ENCODE measurements at regions not wholly inside any gene's neighbourhood (a gene's known extent, or its start where the extent isn't known, plus 50 kb on each side); places are given as distances from the start of the nearest gene placed in this dataset.
"Not testable (repeated sequence)": the region's sequence is repeated elsewhere in the genome, so short reads cannot be mapped to it uniquely, and the experiment has no call there.

DNA sequence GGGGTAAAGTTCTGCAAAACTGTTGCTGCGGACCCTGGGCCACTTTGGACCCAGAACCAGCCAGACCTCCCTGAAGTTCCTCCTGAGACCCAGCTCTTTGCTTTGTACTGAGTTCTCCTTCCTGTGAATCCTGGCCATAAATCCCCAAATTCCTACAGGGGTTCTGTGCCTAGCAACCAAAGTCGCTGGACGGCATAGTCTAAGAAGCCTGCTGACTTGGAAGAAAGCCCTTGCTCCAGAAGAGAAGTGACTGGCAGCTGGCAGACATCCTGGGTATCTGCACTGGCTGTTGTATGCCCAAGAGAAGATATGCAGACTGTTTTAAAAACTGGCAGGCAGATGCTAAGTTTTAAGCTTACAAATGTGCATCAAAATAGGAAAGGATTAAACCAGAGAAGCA is 99.9 kb upstream of the SLC24A4 start:
- no peak for DNase-seq

DNA sequence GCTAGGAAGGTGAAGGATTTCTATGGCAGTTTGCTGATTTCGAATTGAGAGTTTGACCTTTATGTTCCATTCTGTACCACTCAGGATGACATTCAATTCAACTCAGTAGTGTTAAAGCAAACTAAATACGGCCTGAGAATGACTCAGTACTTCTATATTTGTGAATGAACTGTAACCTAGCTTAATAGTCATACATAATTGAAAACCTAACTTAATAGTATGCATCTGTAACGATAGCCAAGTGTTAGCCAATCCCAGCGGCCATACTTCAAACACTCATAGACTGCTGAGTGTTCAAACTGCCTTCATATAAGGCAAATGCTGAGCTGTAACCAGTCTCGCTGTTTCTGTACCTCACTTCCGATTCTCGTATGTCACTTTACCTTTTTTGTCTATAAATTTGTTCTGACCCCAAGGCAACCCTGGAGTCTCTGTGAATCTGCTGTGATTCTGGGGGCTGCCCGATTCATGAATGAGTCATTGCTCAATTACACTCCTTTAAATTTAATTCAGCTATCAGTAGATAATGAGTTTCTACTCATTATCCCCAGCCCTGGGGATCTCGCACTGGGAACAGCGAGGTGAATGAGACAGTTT is 98.5 kb upstream of the SLC24A4 start:
- no peak for DNase-seq

DNA sequence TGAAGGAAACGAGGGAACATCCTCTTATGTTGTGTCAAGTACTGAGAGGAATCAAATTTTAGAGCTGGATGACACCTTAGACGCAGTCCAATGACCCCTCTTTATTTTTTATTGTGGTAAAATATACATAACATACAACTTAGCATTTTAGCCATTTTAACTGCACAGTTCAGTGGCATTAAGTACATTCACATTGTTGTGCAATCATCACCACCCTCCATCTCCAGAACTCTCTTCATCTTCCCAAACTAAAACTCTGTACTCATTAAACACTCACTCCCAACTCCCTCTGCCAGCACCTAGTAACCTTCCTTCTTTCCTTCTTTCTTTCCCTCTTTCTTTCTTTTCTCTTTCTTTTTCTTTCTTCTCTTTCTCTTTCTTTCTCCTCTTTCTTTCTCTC is 97.2 kb upstream of the SLC24A4 start:
- DNase-seq: no peak

DNA sequence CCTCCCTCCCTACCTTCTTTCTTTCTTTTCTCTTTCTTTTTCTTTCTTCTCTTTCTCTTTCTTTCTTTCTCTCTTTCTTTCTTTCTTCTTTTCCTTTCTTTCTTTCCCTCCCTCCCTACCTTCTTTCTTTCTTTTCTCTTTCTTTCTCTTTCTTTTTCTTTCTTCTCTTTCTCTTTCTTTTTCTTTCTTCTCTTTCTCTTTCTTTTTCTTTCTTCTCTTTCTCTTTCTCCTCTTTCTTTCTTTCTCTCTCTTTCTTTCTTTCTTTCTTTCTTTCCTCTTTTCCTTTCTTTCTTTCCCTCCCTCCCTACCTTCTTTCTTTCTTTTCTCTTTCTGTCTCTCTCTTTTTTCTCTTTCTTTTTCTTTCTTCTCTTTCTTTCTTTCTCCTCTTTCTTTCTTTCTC is 96.8 kb upstream of the SLC24A4 start:
- DNase-seq: not testable (repeated sequence)

DNA sequence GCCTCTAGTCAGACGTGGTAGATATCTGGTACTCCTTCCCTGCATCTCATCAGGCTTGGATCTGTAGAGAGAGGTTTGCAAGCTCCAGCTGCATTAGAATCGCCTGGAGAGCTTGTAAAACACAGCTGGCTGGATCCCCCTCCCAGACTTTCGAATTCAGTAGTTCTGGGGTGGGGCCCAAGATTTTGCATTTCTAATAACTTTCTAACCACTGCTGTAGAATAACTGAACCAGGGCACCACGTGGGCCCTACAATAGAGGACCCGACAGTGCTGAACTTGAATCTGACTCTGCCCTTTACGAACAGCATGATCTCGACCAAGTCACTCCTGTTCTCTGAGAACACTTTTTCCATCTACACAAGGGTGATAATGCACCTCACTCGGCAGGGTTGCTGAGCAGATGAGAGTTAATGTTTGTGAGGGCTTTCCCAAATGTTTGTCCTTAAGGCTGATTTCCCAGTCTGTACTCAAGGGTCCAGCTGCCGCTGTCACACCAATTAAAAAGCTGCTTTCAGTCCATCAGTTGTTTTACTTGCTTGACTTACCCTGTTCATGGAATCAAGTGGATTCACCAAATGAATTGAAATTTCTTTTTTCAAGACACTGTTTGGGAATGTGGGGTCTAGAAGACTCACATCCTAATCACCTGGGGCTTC is 86.6 kb upstream of the SLC24A4 start:
- no peak for DNase-seq

DNA sequence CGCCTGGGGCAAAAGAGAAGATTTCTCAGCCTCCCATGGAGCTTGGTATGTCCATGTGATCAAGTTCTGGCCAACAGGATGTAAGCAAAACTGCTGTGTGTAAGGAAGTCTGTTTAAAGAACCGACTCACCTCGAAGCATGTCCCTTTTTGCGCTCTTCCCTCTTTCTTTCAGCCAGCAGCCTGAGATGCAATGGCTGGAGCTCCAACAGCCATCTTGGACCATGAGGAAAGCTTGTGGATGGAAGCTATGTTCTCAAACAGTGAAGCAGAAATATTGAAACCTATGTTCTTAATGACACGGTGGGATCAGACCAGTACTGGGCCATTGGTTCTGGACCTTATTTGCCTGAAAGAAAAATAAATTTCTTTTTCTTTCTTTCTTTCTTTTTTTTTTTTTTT is 82.3 kb upstream of the SLC24A4 start:
- no peak for DNase-seq

DNA sequence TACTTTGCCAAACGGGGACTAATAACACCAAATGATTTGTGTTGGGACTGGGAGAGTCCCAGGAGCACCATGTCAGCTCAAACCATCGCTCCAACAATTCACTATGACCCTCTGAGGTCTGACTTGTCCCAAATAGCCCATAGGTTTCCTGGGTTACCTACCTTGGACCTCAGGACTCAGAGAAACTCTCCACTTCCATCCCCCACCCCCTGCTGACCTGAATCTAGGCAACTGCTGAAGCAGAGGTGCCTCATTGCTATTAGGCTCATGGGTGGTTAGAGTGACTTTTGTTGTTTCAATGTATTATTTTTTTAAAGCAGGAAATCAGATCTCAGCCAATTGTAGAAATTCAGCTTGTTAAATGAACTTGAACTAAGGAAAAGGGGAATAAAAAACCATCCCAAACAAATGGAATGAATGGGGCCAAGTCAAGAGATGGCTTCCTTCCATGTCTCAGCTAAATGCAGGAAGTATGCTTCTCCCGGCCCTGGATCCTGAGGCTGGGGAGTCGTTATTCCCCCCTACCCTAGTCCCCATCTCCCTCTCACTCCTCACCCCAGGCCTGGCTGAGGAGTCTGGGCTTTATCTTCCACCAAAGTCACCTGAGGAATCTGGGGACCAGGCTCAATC is 80.9 kb upstream of the SLC24A4 start:
- no peak for DNase-seq

DNA sequence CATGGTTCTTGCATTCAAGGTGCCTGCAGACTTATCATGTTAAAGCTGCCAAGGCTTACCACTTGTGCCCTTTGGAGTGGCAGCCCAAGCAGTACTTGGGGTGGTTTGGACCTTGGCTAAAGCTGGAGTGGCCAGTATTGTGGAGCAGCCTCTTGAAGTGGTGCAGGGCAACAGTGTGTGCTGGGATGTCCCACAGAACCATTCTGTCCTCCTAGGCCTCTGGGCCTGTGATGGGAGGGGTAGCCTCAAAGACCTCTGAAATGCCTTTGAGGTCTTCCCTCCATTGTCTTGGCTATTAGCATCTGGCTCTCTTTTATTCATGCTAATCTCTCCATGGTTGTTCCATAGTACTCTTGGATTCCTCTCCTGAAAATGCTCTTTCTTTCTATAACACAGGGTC is 78.2 kb upstream of the SLC24A4 start:
- DNase-seq: no peak

DNA sequence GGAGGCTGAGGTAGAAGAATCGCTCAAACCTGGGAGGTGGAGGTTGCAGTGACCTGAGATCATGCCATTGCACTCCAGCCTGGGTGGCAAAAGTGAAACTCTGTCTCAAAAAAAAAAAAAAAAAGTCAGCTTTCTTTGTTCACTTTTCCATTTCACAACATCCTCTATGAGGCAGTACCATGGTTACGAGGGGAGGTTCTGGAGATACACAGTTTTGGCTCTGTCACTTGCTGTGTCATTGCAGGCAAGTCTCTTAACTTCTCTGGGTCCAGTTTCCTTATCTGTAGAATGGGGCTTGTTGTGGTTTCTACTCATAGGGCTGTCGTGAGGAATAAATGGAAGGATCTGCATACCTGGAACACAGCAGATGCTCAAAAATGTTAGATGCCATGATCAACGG is 75.6 kb upstream of the SLC24A4 start:
- no peak for DNase-seq

DNA sequence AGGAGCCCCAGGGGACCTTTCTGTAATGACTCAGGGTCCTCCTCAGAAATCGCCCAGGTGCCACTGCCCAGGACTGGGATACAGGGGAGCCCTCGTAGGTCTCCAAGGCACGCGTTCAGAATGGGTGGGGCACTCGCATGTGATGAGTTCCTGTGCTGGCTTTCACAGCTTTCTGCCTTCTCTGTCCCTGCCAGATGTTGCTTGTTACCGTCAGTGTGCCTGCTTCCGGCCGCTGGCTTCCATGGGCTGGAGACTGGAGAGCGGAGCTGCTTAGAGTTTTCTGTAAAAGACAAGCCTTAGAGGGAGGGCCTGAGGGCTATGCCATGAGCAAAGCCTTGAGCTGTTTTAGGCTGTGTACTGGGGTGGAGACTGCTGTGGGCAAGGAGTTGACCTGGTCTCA is 75.0 kb upstream of the SLC24A4 start:
- DNase-seq: no peak

DNA sequence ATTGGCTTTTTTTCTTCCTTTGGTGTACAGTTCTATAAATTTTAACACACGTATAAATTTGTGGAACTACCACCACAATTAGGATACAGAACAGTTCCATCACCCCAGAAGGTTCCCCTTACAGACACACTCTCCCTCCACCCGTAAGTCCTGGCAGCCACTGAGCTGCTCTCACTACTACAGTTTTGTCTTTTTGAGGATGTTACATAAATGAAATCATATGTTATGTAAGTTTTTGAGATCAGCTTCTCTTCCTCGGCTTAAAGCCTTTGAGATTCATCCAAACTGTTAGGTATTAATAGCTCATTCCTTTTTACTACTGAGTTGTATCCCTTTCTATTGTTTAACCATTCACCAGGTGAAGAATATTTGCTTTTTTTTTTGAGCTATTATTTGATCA is 74.3 kb upstream of the SLC24A4 start:
- no peak for DNase-seq

DNA sequence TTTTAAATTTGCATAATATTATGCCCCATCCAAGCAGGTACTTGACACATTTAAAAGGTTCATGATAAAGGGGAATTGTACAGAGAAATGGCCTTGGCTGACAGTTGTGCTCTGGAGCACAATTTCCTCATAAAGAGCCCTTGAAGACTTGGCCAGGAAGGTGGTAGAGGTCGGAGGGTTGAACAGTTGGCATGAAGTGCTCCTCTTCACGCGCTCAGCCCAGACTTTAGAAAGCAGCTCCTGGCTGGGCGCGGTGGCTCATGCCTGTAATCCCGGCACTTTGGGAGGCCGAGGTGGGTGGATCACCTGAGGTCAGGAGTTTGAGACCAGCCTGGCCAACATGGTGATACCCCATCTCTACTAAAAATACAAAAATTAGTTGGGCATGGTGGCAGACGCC is 72.6 kb upstream of the SLC24A4 start:
- DNase-seq: peak in 1 of 2 donors; percentile 0

DNA sequence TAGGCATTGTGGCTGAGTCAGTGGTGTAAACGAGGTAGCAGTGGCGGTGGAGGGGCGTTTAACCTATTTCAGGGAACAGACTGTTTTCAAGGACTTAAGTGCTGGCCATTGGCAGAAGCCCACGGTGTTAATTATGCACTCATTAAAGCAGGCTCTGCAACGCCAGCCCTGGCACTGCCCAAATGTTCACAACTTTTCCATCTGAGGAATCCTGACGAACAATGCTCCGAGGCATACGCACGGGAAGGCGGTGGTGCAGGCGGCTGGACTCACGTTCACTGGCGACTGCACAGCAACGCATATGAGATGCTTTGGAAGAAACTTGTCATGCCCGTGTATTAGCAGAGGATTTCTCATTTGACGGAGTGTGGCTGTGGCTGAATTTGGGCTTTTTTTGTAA is 70.6 kb upstream of the SLC24A4 start:
- DNase-seq: no peak

DNA sequence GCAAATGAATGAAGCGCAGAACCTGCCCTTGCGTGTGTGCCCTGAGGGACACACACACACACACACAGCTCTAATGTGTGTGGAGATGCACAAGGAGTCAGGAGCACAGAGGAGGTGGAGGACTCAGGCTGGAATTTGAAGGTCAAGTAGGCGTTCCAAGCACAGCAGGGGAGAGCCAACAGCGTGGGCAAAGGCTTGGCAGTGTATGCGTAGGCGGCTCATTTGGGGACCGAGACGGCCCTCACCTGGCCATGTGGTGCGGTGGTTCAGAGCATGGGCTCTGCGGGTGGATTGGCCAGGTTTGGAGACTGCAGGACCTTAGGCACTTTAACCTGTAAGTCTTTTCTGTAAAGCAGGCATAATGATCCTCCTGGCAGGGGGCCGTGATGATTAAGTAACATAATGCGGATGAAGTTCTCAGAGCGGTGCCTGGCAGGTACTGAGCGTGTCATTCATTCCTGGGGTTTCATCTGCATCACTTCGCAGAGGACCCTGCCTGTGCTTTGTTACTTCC is 69.5 kb upstream of the SLC24A4 start:
- no peak for DNase-seq

DNA sequence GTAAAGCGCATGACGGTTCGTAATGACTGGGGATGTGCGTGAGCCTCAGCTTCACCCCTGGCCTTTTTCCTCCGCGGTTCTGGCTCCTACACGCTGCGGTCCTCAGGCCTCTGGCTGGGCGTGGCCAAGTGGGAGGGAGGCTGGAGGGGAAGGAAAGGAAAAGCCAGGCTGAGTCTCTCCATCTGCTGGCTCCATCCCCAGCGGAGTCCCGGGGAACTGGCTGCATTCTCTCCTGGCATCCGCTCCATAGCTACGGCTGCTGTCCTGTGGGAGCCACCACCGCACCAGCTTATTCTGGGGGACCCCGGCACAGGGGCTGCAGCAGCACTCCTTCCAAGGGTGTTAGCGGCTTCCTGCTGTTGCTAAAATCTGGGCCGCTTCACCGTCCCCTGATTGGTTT is 68.2 kb upstream of the SLC24A4 start:
- peak in 1 of 2 donors; percentile 5 for DNase-seq

DNA sequence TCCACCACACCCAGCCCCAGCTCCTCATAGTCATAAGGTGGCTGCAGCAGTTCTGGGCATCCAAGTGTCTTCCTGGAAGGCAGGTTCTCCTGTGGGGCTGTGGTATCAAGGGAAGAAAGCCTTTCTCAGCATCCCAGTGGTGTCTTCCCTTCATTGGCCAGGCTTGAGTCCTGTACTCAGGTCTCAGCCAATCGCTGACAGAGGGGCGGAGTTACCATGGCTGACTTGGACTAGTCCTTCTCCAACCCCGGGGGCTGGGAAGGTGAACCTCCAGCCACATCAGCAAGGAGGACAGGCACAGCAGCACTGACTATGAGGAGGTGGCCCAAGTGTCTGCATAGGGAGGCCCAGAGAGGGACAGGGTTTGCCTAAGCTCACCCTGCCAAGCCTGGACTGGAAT is 64.0 kb upstream of the SLC24A4 start:
- no peak for DNase-seq

DNA sequence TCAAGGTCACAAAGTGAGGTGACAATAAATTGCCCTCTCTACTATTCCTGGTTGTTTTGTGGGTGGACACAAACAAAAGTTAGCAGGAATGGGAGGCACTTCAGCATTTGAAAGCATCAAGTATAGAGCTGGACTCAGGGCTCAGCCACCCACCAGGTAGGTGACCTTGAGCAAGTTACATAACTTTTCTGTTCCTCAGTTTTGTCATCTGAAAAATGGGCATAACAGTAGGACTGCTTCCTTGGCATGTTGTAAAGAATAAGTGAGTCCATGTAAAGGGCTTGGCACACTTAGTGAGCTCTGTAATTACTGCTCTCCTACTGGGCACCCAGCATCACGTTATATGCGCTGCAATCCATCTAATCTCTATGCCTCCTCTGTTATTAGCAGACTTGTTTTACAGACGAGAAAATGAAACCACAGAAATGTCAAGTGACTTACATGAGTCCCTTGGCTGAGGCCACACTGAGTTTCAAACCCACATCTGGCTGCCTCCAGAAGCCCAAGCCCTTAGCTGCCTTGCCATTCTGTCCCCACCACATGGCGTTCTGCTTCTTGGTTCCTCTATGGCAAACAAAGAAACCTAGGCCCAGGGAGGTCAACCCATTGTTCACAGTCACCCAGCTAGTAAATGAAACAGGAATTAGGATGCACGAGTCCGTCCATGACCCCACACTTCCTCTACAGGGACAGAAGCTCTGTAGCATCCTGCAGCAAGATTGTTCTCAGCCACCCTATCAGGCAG is 63.2 kb upstream of the SLC24A4 start:
- DNase-seq: no peak

DNA sequence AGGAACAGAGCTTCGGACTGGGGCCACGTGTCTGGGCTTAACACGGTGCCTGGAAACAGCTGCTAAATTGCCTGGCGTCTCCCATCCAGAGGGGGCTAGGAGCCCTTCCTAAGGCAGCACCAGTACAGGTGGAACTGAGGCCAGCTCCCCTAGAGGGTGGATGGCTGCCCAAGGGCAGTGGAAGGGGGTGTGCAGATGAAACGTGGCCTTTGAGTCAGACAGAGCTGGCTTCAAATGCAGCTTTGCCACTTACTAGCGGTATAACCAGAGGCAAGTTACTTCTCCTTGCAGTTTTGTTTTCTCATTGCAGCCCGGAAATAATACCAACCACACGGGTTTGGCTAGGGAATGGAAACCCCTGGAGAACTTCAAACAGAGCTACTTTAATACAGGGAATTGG is 59.3 kb upstream of the SLC24A4 start:
- no peak for DNase-seq

DNA sequence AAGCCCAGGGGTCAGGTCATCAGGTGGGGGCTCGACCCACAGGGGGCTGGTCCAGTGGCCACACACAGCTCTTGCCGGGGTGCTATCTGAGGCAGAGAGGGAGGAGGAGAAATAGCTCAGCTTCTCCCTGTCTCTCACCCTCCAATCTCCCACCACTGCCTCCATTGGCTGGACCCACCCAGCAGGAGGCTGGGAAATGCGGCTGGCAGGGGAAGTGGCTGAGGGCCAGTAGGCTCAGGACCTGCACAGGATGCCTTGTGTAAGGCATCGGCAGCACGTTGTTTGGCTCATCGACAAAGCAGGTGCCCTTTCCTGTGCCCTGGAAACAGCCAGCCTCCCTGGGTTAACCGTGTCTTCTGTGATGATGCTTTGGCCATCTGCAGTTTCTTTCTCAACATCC is 58.8 kb upstream of the SLC24A4 start:
- no peak for DNase-seq

DNA sequence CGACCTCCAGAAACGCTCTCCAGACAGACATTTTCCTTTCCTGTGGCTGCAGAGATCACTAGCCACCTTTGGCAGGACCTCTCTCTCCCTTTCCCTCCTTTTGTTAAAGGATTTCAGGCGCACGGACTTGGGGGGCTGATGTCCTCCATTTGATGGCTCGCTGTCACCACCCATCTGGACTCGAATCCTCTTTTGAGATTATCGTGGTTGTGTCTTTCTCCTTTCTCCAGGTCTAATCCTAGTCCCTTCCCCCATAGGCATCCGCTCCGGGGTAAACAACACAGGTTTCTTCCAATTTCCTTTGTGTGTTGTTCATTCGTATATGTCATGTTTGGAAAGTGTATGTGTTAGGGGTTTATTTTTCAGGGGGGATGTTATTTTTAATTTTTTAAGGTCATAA is 56.7 kb upstream of the SLC24A4 start:
- DNase-seq: no peak
